Left cardiac atrium (tissue), 4 donors: ENCODE measurements at regions not wholly inside any gene's neighbourhood (a gene's known extent, or its start where the extent isn't known, plus 50 kb on each side); places are given as distances from the start of the nearest gene placed in this dataset.
"Not testable (repeated sequence)": the region's sequence is repeated elsewhere in the genome, so short reads cannot be mapped to it uniquely, and the experiment has no call there.

Experiments
- ATAC-seq, 2 donors: fragments of 200-7000 bp; cut with Tn5 transposase; one replicate each; pipeline ENCODE4 v1.9.1; 2020; ENCODE audit warnings: mild to moderate bottlenecking in 2 of 2, moderate library complexity in 2 of 2
- DNase-seq: peaks from one replicate; pipeline ENCODE4 v3.0.0-alpha.2; 2020
- intact Hi-C, 2 donors: fragments of 100-400 bp; cut with DNase I; formaldehyde crosslinking; loops; one replicate each; pipeline versions ENCODE4 v1.14.1 to v1.15.1; 2022 to 2023
- donor health status: DM: no; HTN: yes; CAD: no.
- donor health status: DM: no; HTN: yes; CAD: no; lungs with severe emphysema.
- donor health status: DM: yes; HTN: yes; CAD: no.
- donor health status: Dilated cardiomyopathy.

GRCh38 chr12:9389796-9390195, 181.6 kb upstream of the PZP start:
- ATAC-seq: no peak
- intact Hi-C loops: no loop called here
- no peak for DNase-seq

DNA sequence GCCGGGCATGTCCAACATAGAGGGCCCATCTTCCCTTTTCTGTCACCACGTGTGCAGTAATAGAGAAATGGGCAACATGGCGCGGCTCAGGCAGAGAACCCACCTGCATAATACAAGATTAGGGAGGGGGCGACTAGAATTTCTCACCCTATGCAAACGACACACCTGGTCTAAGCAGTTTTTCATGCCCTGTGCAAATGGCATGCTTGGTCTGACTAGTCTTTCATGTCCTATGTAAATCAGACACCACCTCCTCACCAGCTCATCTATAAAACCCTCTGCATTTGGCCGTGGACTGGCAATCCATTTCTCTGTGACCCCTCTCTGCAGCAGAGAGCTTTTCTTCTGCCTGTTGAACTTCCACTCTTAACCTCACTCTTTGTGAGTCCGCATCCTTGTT, 180.2 kb upstream of the PZP start:
- ATAC-seq (no peak), DNase-seq (no peak)
- intact Hi-C loops: no loop called here

- DNase-seq: no peak
- intact Hi-C loops: no loop called here
- no peak for ATAC-seq
Measured at GRCh38 chr12:9387450-9387849, 179.3 kb upstream of the PZP start.

- intact Hi-C loops: no loop called here
- ATAC-seq: no peak
- DNase-seq: no peak
Measured at GRCh38 chr12:9383585-9383984, 175.4 kb upstream of the PZP start.

DNA sequence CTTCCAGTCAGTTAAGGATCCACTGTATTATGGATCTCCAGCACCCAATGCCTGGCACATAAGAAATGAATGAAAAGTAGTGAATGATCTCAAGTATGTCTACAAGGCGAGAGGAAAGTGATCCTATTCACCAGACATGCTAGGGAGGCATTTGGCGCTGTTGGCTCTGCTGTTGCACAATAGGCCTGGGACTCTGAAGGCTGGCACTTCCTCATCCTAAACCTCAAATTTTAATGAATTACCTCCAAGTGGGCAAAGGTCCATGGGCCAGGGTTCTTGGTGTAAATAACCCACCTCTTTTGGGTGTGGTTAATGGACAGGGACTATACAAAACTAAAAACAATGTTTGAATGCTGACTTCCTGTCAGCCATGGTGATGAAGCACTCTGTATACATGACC, 173.4 kb upstream of the PZP start:
- intact Hi-C loops: no loop called here
- ATAC-seq: no peak

DNA sequence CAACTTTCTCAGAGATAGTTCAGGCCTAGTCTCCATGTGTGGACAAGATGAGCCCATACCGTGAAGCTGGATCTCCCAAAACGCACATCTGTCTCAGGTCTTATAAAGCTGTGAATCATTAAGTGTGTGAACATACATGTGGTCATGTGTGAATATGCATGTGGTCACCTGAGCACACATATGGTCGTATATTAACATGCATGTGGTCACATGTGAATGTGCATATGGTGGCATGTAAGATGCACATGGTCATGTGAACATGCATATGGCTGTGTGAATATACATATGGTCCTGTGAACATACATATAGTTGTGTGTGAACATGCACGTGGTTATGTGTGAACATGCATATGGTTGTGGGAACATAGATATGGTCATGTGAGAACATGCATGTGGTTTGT, 172.5 kb upstream of the PZP start:
- DNase-seq: no peak
- no peak for ATAC-seq
- intact Hi-C loops: no loop called here

More for the DNA sequence above, 173.4 kb upstream of the PZP start:
- DNase-seq: no peak

DNA sequence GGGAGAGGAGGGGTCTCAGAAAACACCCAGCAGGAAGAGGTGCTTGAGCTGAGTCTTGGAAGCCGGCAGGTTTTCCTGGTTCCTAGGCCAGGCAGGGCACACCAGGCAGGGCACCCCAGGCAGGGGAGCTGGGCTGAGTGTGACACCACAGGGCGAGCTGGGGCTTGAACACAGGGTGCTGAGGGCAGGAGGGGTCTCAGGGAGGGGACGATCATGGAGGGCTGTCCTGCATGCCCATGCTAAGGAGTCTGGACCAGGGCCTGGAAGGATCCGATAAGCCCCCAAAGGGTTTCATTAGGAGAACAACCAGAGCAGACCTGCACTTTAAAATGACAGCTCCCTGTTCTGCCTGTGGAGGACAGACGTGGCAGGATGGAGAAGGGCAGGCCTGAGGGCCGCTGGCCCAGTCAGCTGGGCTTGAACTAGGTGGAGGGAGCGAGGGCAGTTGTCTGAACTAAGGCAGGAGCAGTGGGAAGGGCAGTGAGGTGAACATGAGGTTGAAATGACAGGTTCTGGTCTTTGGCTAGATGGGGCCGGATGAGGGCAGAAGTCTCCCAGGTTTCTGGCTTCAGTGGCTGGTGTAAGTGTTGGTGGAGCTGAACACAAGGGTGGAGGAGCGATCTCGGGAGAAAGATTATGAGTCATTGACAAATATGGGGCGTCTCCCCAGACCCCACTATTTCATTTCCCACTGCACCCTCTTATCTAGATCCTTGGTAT, 171.0 kb upstream of the PZP start:
- ATAC-seq (no peak), DNase-seq (no peak)
- intact Hi-C loops: no loop called here

- DNase-seq: no peak
- intact Hi-C loops: no loop called here
- ATAC-seq: no peak
Measured at GRCh38 chr12:9378430-9378835, 170.2 kb upstream of the PZP start.

GRCh38 chr12:9372202-9372601, 164.0 kb upstream of the PZP start:
- ATAC-seq (no peak), DNase-seq (no peak)
- intact Hi-C loops: no loop called here

DNA sequence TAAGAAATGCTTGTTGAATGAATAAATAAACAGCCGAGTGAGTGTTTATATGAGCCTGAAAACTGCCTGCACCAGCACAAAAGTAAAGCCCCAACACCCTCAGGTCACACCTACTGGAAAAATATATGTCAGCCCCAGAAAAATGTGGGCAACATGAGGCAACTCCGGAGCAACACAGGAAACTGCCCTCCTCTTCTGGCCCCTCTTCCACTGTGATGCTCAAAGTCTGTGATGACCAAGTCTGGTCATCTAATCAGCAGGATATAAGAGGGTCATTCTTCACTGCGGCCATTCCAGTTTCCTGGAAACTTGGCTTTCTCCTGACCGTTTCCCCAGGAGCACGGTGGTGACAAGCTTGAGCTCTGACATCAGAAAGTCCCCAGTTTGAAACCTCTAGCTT, 159.6 kb upstream of the PZP start:
- ATAC-seq (no peak), DNase-seq (no peak)
- intact Hi-C loops: no loop called here

- intact Hi-C loops: no loop called here
- DNase-seq (no peak), ATAC-seq (peak; percentile 44)
Measured at GRCh38 chr12:9367201-9367600, 159.0 kb upstream of the PZP start.

- intact Hi-C loops: no loop called here
- DNase-seq (no peak), ATAC-seq (no peak)
Measured at GRCh38 chr12:9365296-9365695, 157.1 kb upstream of the PZP start.

GRCh38 chr12:9364224-9365176, 156.3 kb upstream of the PZP start:
- intact Hi-C loops: no loop called here
- DNase-seq (no peak), ATAC-seq (peak in 1 of 2 donors; percentile 66)

DNA sequence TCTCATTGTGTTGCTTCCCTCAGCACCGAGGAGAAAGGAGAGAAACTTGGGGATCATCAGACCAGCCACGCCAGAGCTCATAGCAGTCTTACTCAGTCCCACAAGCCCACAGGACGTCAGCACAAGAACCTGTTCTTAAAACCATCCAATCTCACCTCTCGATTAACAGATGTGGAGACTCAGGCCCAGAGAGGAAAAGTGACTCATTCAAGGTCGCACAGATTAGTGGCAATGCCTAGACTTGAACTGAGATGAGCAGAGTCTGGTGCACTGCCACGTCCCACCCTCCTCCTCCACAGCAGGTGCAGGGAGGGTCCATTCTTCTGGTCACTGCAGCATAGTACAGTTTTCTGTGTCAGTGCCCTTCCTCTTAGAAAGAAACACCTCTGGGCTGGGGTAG, 154.9 kb upstream of the PZP start:
- ATAC-seq (no peak), DNase-seq (no peak)
- intact Hi-C loops: no loop called here

DNA sequence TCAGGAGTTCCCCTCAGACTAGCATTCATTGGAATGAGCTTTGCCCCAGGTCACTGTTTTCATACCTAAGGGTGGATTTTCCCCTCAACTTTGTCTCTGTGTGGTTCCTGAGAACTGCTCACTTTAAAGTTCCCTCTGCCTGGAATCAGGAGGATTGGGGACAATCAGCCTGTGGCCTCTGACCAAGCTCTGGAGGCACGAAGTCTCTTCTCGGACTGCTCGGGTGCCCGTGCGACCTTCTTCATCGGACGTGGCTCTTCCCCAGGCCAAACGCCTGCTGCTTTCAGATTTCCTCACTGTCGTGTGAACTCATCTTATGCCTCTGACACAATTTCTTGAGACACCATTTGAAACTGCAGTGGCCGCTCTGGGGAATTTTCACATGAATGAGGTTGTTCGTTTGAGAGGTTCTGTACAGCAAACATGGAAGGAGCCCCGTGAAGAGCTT, 153.7 kb upstream of the PZP start:
- no peak for ATAC-seq
- DNase-seq: no peak
- intact Hi-C loops: no loop called here

DNA sequence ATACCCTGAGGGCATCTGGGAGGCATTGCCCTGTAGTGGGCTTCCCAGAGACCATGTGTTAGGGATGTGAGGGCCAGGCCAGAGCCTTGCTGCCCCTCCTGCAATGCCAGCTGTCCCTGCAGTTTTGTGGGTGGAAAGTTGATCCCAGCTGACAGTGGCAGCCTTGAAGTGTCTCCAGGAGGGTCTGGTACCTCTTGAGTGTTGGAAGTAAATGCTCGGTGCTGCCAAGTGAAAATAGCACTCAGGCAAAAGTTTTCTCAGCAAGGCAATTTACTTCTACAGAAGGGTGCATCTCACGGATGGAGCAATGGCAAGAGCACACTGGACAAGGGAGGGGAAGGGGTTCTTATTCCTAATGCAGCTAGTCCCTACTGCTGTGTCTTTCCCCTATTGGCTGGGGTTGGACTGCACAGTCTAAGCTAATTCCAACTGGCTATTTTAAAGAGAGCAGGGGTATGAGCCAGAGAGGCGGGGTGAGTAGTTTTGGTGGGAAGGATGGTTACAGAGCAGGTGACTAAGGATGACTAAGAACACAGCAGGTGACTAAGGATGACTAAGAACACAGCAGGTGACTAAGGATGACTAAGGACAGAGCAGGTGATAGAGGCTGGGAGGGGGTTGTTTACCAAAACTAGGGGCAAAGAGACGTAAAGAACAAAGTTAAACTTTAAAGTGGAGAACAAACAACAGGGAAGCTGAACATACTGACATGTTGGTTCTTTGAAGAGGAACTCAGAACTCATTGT, 146.0 kb upstream of the PZP start:
- ATAC-seq, DNase-seq, intact Hi-C loops: not testable (repeated sequence)

- no peak for DNase-seq
- intact Hi-C loops: no loop called here
- ATAC-seq: no peak
Measured at GRCh38 chr12:9351136-9351535, 142.9 kb upstream of the PZP start.

DNA sequence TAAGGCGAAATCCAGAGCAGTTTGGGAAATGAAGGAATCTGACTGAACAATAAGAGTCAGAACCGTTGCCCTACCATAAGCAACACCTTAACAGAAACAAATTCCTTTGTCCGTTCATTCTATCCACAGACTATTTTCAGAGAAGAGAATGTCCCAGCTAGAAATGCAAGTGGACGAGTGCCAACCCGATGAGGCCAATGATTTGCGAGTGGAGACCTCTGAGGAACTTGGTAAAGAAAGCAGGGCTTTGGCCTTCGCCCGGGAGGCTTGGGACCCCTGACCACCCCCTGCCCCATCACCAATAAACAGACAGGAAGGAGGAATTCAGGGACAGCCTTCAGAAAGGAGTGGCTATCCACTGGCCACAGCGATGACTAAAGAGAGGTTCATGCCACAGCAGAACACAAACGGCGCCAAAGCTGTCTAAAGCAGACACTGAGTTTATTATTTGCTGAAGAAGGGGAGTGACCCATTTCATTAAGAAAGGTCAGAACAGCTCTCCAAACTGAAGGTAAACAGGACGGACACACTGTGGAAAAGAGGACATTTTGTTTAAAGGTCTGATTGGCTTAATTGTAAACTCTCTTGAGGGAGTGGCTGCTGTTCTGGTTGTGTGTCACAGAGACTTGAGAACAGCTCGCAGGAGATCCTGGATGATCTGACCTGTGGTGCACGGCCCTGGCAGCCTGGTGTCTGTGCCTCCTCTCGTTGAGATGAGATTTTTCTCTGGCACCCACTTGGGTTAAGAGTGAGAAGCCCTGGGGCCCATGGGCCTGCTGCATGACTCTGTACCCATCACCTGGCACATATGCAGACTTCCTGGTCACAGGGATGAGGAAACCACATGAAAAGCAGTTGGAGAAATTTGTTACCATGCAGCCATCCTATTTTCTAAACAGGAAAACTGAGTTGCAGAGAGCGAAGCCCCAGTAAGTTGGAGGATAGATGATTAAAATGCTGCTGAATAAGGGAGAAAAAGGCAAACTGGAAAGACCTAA, 142.0 kb upstream of the PZP start:
- DNase-seq (no peak), ATAC-seq (no peak)
- intact Hi-C loops: no loop called here
